GM19395 (cell line): ENCODE measurements at regions not wholly inside any gene's neighbourhood (a gene's known extent, or its start where the extent isn't known, plus 50 kb on each side); places are given as distances from the start of the nearest gene placed in this dataset.
"Not testable (repeated sequence)": the region's sequence is repeated elsewhere in the genome, so short reads cannot be mapped to it uniquely, and the experiment has no call there.

Experiments
- ATAC-seq: cut with Tn5 transposase; IDR thresholded peaks from one replicate; pipeline ENCODE4 v1.9.1; 2021; ENCODE audit warnings: mild to moderate bottlenecking, moderate library complexity; ENCODE audit not compliant: unreplicated experiment

GRCh38 chr6:50330347-50330746 is 280.6 kb upstream of the DEFB112 start:
- no peak for ATAC-seq

- no peak for ATAC-seq
Observed at GRCh38 chr6:50330963-50331362, 281.2 kb upstream of the DEFB112 start.

GRCh38 chr6:50333696-50334095 is 284.0 kb upstream of the DEFB112 start:
- no peak for ATAC-seq

DNA sequence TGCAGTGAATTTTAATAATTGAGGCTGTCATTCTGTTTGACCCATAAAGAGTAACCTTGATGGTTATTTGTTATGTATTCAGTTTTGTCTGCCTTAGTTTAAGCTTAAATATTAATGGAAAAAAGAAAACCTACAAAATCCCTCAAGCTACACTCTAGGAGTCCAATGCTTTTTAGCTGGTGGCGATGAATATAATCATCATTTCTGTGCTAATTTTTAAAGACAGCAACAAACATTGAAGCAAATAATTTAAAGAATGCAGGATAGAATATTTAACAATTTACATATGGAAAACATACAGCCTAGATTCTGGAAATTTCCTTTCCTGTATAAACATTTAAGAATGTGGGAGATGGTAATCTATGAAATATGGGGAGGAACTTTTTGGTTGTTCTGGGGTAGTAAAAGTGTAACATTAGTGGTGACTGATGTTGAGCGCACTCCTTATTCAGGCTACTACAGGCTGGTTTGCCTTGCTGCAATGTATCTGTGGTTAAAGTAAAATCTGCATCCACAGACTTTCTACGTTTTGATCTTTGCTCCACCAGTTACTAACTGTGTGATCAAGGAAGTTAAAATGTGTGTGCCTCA is 287.9 kb upstream of the DEFB112 start:
- ATAC-seq, result no peak

- ATAC-seq, result no peak
Observed at GRCh38 chr6:50353603-50354002, 303.9 kb upstream of the DEFB112 start.

- ATAC-seq, result no peak
Observed at GRCh38 chr6:50358113-50358512, 308.4 kb upstream of the DEFB112 start.

GRCh38 chr6:50361641-50362331 is 312.1 kb upstream of the DEFB112 start:
- no peak for ATAC-seq

GRCh38 chr6:50362706-50363105 is 313.0 kb upstream of the DEFB112 start:
- ATAC-seq, result no peak

DNA sequence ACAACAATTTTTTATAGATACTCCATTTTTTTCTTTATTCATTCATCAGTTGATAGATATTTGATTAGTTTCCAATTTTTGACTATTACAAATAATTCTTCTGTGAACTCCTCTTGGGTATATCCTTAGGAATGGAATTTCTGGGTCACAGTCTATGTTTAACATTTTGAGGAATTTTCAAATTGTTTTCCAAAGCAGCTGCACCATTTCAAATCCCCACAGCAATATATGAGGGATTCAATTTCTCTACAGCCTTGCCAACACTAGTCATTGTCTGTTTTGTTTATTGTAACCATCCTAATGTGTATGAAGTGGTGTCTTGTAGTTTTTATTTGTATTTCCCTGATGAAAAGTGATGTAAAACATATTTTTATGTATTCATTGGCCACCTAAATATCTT is 320.3 kb upstream of the DEFB112 start:
- ATAC-seq, result no peak

DNA sequence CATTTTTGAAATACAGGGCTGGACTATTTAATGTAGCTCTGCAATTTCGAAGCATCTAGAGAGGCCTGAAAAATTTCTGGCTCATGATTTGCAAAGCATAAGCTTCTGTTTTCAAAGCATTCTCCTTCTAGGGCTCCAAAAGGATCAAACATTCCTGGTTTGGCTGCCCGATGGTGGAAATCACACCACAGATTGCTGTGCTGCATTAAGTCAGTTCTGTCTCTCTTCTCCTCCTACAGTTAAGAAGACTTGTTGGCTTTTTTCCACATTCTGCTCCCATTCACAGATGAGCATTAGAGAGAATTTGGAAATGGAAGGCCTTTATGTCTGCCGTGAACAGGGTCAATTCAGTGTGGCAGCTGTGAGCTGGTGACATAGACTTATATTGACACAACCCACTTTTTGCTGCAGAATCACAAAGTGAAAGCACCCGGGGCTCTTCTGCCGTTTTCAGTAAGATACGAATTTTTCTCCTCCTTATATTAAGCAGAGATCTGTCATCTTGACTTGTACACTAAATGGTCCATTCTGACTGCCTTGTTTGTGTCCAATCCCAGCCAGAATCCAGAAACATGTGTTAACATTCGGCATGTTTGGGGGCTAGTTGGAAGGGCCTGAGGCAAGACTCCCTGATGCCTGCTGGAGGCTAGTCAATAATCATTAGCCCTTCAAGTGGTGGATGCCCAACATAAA is 330.8 kb upstream of the DEFB112 start:
- no peak for ATAC-seq

GRCh38 chr6:50381099-50381415 is 331.3 kb upstream of the DEFB112 start:
- ATAC-seq, result no peak

GRCh38 chr6:50390416-50390815 is 322.9 kb upstream of the TFAP2D start:
- ATAC-seq, result no peak

DNA sequence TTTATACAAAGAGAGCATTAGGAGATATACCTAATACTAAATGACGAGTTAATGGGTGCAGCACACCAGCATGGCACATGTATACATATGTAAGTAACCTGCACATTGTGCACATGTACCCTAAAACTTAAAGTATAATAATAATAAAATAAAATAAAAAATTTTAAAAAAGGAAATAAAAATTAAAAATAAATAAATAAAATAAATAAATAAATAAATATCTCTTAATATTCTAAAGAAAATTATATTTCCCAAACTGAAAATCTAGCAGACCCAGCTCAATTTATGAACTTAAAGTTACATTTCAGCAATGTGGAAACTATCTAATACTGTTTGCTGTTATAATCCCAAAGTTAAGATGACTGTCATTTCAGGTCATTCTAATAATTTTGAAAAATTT is 319.2 kb upstream of the TFAP2D start:
- not testable (repeated sequence) for ATAC-seq

GRCh38 chr6:50404643-50405042 is 308.7 kb upstream of the TFAP2D start:
- no peak for ATAC-seq

DNA sequence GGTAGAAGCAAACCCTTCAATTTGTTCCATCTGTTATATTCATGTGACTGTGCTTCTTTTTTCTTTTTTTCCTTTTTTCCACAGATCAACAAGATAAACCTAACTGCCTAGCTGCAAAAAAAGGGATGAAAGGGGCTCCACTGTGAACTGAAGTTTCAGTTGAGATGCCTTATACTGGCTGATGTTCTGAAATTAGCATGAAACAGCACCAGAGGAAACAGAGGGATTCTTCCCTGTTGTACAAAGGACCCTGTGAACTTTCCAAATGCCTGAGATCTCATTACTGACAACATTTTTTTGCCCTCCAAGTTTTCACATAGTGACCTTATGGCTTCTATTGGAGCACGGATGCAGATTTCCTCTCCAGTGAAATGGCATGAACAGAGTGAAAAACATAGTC is 302.7 kb upstream of the TFAP2D start:
- no peak for ATAC-seq

GRCh38 chr6:50421041-50421440 is 292.3 kb upstream of the TFAP2D start:
- ATAC-seq, result not testable (repeated sequence)

DNA sequence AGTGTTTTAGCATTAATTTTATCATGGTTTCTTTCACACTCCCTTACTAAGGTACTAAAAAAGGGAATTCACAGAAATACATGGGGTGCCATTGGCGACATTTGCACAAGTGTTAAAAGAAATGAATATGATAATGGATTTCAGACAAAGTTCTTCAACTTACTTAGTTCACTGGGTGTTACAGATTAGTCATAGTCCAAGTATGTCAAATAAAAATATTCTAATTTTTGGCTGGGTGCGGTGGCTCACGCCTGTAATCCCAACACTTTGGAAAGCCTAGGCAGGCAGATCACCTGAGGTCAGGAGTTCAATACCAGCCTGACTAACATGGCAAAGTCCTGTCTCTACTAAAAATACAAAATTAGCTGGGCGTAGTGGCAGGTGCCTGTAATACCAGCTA is 286.1 kb upstream of the TFAP2D start:
- no peak for ATAC-seq

- no peak for ATAC-seq
Observed at GRCh38 chr6:50437901-50438300, 275.4 kb upstream of the TFAP2D start.

DNA sequence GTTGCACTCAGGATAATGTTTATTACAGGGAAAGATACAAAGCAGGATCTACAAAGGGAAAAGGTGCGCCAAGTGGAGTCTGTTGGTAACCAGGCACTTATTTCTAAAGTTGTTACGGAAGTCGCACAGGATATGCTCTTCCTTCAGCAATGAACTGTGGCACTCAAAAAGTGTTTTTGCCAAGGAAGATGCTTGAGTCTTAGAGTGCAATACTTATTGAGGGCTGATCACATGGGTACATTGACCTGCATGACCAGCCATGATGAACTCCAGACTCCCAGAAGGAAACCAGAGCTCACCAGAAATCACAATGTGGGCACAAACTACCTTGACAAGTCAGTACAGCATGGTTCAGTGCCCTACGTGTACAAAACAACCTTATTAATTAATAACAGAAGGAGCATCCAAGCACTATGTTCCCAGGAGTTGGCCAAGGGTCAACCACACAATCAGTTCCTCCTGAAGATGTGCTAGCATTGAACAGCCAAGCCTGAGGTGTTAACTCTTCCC is 270.7 kb upstream of the TFAP2D start:
- no peak for ATAC-seq

DNA sequence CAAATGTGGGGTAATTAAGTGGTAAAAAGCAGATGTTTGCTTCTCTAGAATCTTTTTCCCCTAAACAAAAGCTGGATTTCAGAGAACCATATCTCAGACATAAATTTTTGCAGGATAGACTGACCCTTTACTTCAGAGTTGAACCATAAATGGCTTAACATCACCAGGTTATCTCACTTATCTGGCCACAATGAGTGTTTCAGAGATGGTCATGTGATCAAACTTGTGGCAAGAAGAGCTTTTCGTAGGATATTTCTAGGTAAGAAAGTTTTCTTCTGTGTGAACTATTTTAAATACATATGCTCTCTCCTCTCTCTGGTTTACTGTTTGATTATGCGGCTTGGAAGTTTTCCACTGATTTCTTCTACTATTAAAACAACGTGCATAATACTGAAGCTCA is 270.2 kb upstream of the TFAP2D start:
- no peak for ATAC-seq

GRCh38 chr6:50449128-50449527 is 264.2 kb upstream of the TFAP2D start:
- no peak for ATAC-seq

DNA sequence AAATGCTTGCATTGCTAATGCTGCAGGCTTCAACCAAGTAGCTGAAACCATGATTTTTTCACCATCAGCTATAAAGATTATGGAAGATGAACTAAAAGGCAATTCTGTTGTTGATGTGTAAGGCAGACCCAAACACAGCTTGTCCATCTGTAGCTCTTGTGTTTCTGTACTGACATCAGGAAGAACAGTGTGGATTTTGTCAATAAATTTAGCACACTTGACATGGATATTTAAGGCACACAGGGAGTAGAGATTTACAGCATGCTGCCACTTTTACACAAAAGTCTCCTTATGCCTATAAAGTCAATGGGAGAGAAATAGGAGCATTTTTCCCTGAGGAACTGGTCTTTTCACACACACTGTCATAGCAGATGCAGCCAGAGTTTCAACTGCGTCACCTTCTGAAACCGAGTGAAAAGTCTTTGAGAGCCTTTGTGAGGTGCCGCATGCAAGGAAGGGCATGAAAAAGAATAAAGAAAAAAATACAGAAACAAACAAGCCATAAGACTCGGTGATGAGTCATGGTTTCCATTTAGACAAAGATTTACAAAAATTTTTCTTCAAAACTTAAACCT is 261.4 kb upstream of the TFAP2D start:
- ATAC-seq, result no peak
